ENCODE measurements at regions not wholly inside any gene's neighbourhood (a gene's known extent, or its start where the extent isn't known, plus 50 kb on each side); places are given as distances from the start of the nearest gene placed in this dataset.

GRCh38 chr19:56993851-56994250, 125.9 kb upstream of the USP29 start:
- ChIA-PET CTCF (ENCODE audit: partially characterized antibody) (no interaction called here), POLR2A (ENCODE audit: partially characterized antibody) (no interaction called here)
- Histone ChIP-seq H4K91ac (replicated peaks; ENCODE audit: insufficient read length, low read length) (no peak overlapping the region), H4K20me1 (replicated peaks in 1 of 2; ENCODE audit: control insufficient read depth in 1 of 2, insufficient read depth in 2 of 2, low read length in 2 of 2) (no peaks in the 10 kb centered on the region), H2BK15ac (ENCODE audit: low read length) (no peak overlapping the region), H3K27ac (ENCODE audit: low read depth, low read length) (no peak overlapping the region), H2BK5ac (ENCODE audit: low read depth, low read length) (no peak overlapping the region), H3K18ac (ENCODE audit: extremely low read depth, low read length) (no peak overlapping the region), H3K4me2 (ENCODE audit: insufficient read depth in 1 of 2, low read depth in 2 of 2, low read length in 2 of 2) (no peak overlapping the region), H3K36me3 (ENCODE audit: control insufficient read depth in 2 of 4, insufficient read depth in 4 of 4, low read length in 3 of 4) (no peaks in the 10 kb centered on the region), H2BK120ac (replicated peaks; ENCODE audit: low read depth, low read length) (no peak overlapping the region), H3K4me3 (ENCODE audit: extremely low read depth in 1 of 4, insufficient read depth in 2 of 4, low read depth in 3 of 4, low read length in 4 of 4) (no peak overlapping the region), H3K14ac (ENCODE audit: insufficient read length) (no peak overlapping the region), H4K8ac (ENCODE audit: extremely low read depth, insufficient read depth, low read length) (no peak overlapping the region), H3K79me1 (ENCODE audit: low read depth, low read length) (no peaks in the 10 kb centered on the region), H2BK20ac (ENCODE audit: low read length) (no peak overlapping the region), H3K9me3 (ENCODE audit: insufficient read depth in 2 of 2, low read depth in 1 of 2, low read length in 1 of 2) (peaks cover 53 to 86% of the 10 kb centered on the region in 2 experiments), H2BK12ac (ENCODE audit: low read depth, low read length) (no peak overlapping the region), H2AFZ (ENCODE audit: low read length) (no peak overlapping the region), H2AK5ac (ENCODE audit: low read depth, low read length) (no peak overlapping the region), H3K23me2 (ENCODE audit: low read depth, low read length) (no peaks in the 10 kb centered on the region), H3K27me3 (replicated peaks in 1 of 4; ENCODE audit: control insufficient read depth in 3 of 4, extremely low read depth in 1 of 4, insufficient read depth in 3 of 4, low read length in 3 of 4) (no peaks in the 10 kb centered on the region), H3K4ac (replicated peaks; ENCODE audit: insufficient read length, low read depth, low read length) (no peak overlapping the region), H3K79me2 (ENCODE audit: control insufficient read depth in 1 of 2, insufficient read depth in 2 of 2, low read length in 2 of 2) (no peaks in the 10 kb centered on the region), H3K56ac (replicated peaks; ENCODE audit: insufficient read length, low read depth, low read length) (no peak overlapping the region), H3K23ac (ENCODE audit: insufficient read length) (no peak overlapping the region), H3K4me1 (replicated peaks in 1 of 4; ENCODE audit: control insufficient read depth in 3 of 4, insufficient read depth in 4 of 4, low read length in 3 of 4) (no peaks in the 10 kb centered on the region), H3K9ac (replicated peaks in 1 of 4; ENCODE audit: extremely low read depth in 1 of 4, low read depth in 3 of 4, low read length in 3 of 4) (no peak overlapping the region), H4K5ac (ENCODE audit: insufficient read length, low read depth, low read length) (no peak overlapping the region)
- TF ChIP-seq MAX (IDR thresholded peaks at IDR 0.05) (no peak), BACH1 (IDR thresholded peaks at IDR 0.05; ENCODE audit: low read length) (no peak), SP1 (IDR thresholded peaks at IDR 0.05; ENCODE audit: low read depth, low read length) (no peak), TAF7 (optimal IDR thresholded peaks at IDR 0.05; ENCODE audit: borderline replicate concordance, low read depth, low read length) (no peak), ASH2L (IDR thresholded peaks at IDR 0.05; ENCODE audit: low read length) (no peak), POLR2AphosphoS5 (IDR thresholded peaks at IDR 0.05; ENCODE audit: low read depth, low read length) (no peak), KDM5A (IDR thresholded peaks at IDR 0.05; ENCODE audit: low read length) (no peak), HDAC2 (IDR thresholded peaks at IDR 0.05; ENCODE audit: borderline replicate concordance in 1 of 2, low read depth in 2 of 2, low read length in 2 of 2) (no peak), ZNF274 (IDR thresholded peaks at IDR 0.05; ENCODE audit: borderline replicate concordance, extremely low read depth, low read length) (no peak), SP2 (IDR thresholded peaks at IDR 0.05; ENCODE audit: low read length) (no peak), PHF8 (conservative IDR thresholded peaks at IDR 0.05; ENCODE audit: low read depth, low read length) (no peak)
- WGBS, 2 experiments (ENCODE audit: extremely low coverage in 1 of 2, insufficient coverage in 1 of 2, insufficient read length in 1 of 2, insufficient replicate concordance in 2 of 2, low coverage in 1 of 2, low lambda C conversion rate in 2 of 2, missing lambda C conversion rate in 1 of 2): 80% methylated on average over 8 of the region's 8 CpGs; no CpG with 5 or more reads in 1 of the 2 experiments
- DNase-seq (ENCODE audit: low read depth in 1 of 2, low spot score in 2 of 2): no peak
- FAIRE-seq: no peak
